SK-N-SH treated with all-trans-retinoic acid at 6 μM for 48 hours (cell line): ENCODE measurements at regions not wholly inside any gene's neighbourhood (a gene's known extent, or its start where the extent isn't known, plus 50 kb on each side); places are given as distances from the start of the nearest gene placed in this dataset.

Experiments used
- ISL1 ChIP-seq: fragments of 250-450 bp; sonication (Bioruptor Pico); IDR thresholded peaks from 2 replicates; pipeline ENCODE4 v2.1.2; 2022; ENCODE audit warnings: mild to moderate bottlenecking, moderate library complexity
- SNAI2 ChIP-seq: fragments of 250-450 bp; sonication (Bioruptor Pico); IDR thresholded peaks from 2 replicates; pipeline ENCODE4 v1.5.0; 2020; ENCODE audit warnings: mild to moderate bottlenecking, moderate library complexity
- TCF4 ChIP-seq: fragments of 250-450 bp; sonication (Bioruptor Pico); IDR thresholded peaks from 2 replicates; pipeline ENCODE4 v1.8.0; 2021; ENCODE audit warnings: mild to moderate bottlenecking, moderate library complexity, borderline replicate concordance
- ZNF8 ChIP-seq: fragments of 450-650 bp; formaldehyde crosslinking; IDR thresholded peaks from 2 replicates; pipeline ENCODE4 v1.5.0; 2020; ENCODE audit warnings: mild to moderate bottlenecking, moderate library complexity
- TF ChIP-seq, protein P1 (sequence below): fragments of 250-450 bp; sonication (Bioruptor Pico); IDR thresholded peaks from 2 replicates; pipeline ENCODE4 v1.8.0; 2020; ENCODE audit warnings: mild to moderate bottlenecking, moderate library complexity, borderline replicate concordance
- TF ChIP-seq, protein P2 (sequence below): fragments of 250-450 bp; sonication (Bioruptor Pico); IDR thresholded peaks from 2 replicates; pipeline ENCODE4 v1.5.0; 2020; ENCODE audit warnings: mild to moderate bottlenecking, moderate library complexity
- TF ChIP-seq, protein P3 (sequence below): fragments of 250-450 bp; sonication (Bioruptor Pico); IDR thresholded peaks from 2 replicates; pipeline ENCODE4 v1.5.1; 2020; ENCODE audit warnings: low read depth, mild to moderate bottlenecking, moderate library complexity

DNA sequence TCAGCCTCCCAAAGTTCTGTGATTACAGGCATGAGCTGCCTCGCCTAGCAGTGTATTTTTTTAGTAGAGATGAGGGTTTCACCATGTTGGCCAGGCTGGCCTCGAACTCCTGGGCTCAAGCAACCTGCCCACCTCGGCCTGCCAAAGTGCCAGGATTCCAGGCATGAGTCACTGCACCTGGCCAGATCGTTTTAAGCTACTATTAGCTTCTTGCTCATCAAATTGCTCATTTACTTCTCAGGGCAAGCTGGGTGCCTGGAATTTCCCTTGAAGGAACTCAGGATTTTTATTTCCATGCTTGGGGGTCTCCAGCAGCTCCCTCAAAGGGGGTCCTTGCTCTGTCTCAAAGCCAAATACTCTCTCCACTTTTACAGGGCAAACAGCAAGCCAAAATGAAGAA lies 798.0 kb upstream of the AUTS2 start:
- TF ChIP-seq, protein P1, sequence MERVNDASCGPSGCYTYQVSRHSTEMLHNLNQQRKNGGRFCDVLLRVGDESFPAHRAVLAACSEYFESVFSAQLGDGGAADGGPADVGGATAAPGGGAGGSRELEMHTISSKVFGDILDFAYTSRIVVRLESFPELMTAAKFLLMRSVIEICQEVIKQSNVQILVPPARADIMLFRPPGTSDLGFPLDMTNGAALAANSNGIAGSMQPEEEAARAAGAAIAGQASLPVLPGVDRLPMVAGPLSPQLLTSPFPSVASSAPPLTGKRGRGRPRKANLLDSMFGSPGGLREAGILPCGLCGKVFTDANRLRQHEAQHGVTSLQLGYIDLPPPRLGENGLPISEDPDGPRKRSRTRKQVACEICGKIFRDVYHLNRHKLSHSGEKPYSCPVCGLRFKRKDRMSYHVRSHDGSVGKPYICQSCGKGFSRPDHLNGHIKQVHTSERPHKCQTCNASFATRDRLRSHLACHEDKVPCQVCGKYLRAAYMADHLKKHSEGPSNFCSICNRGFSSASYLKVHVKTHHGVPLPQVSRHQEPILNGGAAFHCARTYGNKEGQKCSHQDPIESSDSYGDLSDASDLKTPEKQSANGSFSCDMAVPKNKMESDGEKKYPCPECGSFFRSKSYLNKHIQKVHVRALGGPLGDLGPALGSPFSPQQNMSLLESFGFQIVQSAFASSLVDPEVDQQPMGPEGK, result no peak
- TF ChIP-seq, protein P2, sequence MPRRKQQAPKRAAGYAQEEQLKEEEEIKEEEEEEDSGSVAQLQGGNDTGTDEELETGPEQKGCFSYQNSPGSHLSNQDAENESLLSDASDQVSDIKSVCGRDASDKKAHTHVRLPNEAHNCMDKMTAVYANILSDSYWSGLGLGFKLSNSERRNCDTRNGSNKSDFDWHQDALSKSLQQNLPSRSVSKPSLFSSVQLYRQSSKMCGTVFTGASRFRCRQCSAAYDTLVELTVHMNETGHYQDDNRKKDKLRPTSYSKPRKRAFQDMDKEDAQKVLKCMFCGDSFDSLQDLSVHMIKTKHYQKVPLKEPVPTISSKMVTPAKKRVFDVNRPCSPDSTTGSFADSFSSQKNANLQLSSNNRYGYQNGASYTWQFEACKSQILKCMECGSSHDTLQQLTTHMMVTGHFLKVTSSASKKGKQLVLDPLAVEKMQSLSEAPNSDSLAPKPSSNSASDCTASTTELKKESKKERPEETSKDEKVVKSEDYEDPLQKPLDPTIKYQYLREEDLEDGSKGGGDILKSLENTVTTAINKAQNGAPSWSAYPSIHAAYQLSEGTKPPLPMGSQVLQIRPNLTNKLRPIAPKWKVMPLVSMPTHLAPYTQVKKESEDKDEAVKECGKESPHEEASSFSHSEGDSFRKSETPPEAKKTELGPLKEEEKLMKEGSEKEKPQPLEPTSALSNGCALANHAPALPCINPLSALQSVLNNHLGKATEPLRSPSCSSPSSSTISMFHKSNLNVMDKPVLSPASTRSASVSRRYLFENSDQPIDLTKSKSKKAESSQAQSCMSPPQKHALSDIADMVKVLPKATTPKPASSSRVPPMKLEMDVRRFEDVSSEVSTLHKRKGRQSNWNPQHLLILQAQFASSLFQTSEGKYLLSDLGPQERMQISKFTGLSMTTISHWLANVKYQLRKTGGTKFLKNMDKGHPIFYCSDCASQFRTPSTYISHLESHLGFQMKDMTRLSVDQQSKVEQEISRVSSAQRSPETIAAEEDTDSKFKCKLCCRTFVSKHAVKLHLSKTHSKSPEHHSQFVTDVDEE, result no peak
- TF ChIP-seq SNAI2 (no peak), TCF4 (CRISPR knock-in tag) (no peak), ZNF8 (no peak), ISL1 (CRISPR knock-in tag) (no peak)
- TF ChIP-seq, protein P3, sequence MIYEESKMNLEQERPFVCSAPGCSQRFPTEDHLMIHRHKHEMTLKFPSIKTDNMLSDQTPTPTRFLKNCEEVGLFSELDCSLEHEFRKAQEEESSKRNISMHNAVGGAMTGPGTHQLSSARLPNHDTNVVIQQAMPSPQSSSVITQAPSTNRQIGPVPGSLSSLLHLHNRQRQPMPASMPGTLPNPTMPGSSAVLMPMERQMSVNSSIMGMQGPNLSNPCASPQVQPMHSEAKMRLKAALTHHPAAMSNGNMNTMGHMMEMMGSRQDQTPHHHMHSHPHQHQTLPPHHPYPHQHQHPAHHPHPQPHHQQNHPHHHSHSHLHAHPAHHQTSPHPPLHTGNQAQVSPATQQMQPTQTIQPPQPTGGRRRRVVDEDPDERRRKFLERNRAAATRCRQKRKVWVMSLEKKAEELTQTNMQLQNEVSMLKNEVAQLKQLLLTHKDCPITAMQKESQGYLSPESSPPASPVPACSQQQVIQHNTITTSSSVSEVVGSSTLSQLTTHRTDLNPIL, result no peak
